A673 (cell line): ENCODE measurements at regions not wholly inside any gene's neighbourhood (a gene's known extent, or its start where the extent isn't known, plus 50 kb on each side); places are given as distances from the start of the nearest gene placed in this dataset.

ENCODE experiments used
- CTCF ChIP-seq: fragments of 300-800, 200-600 bp; sonication (generic); conservative IDR thresholded peaks from 2 replicates; pipeline ENCODE4 v1.5.1; 2017; ENCODE audit warnings: low read depth, mild to moderate bottlenecking, antibody characterized with exemption, low read length, moderate library complexity, mixed read lengths
- EZH2 ChIP-seq: fragments of 200-600 bp; sonication (generic); IDR thresholded peaks from 2 replicates; pipeline ENCODE4 v1.6.1; 2017; ENCODE audit warnings: borderline replicate concordance, low read depth, mild to moderate bottlenecking, mixed read lengths, antibody characterized with exemption, low read length; ENCODE audit not compliant: poor library complexity, severe bottlenecking

GRCh38 chrX:39893417-39894338 is 204.1 kb downstream of the BCOR start:
- TF ChIP-seq CTCF (no peak), EZH2 (no peak)
